Mesenchymal stem cell (in vitro differentiated cells and primary cell): ENCODE measurements at regions not wholly inside any gene's neighbourhood (a gene's known extent, or its start where the extent isn't known, plus 50 kb on each side); places are given as distances from the start of the nearest gene placed in this dataset.

Source experiments
- DNase-seq: peaks from one replicate; pipeline ENCODE4 v3.0.0-alpha.2; 2013
- H2AFZ ChIP-seq: one replicate; pipeline ENCODE4 v1.6.1; 2013; ENCODE audit warnings: low read depth, mild to moderate bottlenecking, control low read depth, inconsistent platforms, low read length, moderate library complexity
- H2AK5ac ChIP-seq: 2 replicates; pipeline ENCODE4 v1.6.1; 2013; ENCODE audit warnings: low read length, moderate library complexity, mild to moderate bottlenecking, inconsistent platforms; ENCODE audit not compliant: severe bottlenecking
- H2BK120ac ChIP-seq: one replicate; pipeline ENCODE4 v1.6.1; 2013; ENCODE audit warnings: low read depth, mild to moderate bottlenecking, inconsistent platforms, low read length, moderate library complexity
- H2BK12ac ChIP-seq, 2 experiments: one replicate each; pipeline ENCODE4 v1.6.1; 2013; ENCODE audit warnings: inconsistent platforms in 2 of 2, low read length in 2 of 2, mild to moderate bottlenecking in 2 of 2, moderate library complexity in 2 of 2, control low read depth in 1 of 2
- H2BK15ac ChIP-seq: one replicate; pipeline ENCODE4 v1.6.1; 2013; ENCODE audit warnings: mild to moderate bottlenecking, low read depth, inconsistent platforms; ENCODE audit not compliant: poor library complexity, severe bottlenecking
- H2BK5ac ChIP-seq: 2 replicates; pipeline ENCODE4 v1.6.1; 2013; ENCODE audit warnings: low read depth, mild to moderate bottlenecking, low read length, control low read depth, inconsistent platforms; ENCODE audit not compliant: poor library complexity, severe bottlenecking
- H3K14ac ChIP-seq, 2 experiments: one replicate each; pipeline ENCODE4 v1.6.1; 2013; ENCODE audit warnings: inconsistent platforms in 2 of 2, low read length in 2 of 2, control low read depth in 1 of 2, mild to moderate bottlenecking in 1 of 2, moderate library complexity in 1 of 2
- H3K18ac ChIP-seq, 2 experiments: one replicate each; pipeline ENCODE4 v1.6.1; 2013; ENCODE audit warnings: inconsistent platforms in 2 of 2, low read length in 2 of 2, control low read depth in 1 of 2, low read depth in 1 of 2, mild to moderate bottlenecking in 1 of 2
- H3K23ac ChIP-seq, 2 experiments: one replicate each; pipeline ENCODE4 v1.6.1; 2013; ENCODE audit warnings: inconsistent platforms in 2 of 2, low read length in 2 of 2, mild to moderate bottlenecking in 2 of 2, moderate library complexity in 2 of 2, control low read depth in 1 of 2
- H3K27ac ChIP-seq: 2 replicates; pipeline ENCODE4 v1.5.1; 2013; ENCODE audit warnings: mild to moderate bottlenecking, moderate library complexity, low read length, control low read depth, inconsistent platforms; ENCODE audit not compliant: poor library complexity, severe bottlenecking
- H3K27me3 ChIP-seq, 2 experiments: 2 replicates each; pipeline versions ENCODE4 v1.6.1 to v1.7.0; 2013; ENCODE audit warnings: low read length in 2 of 2, mild to moderate bottlenecking in 2 of 2, moderate library complexity in 2 of 2, control low read depth in 1 of 2, inconsistent platforms in 1 of 2; ENCODE audit not compliant: control insufficient read depth in 1 of 2, insufficient read depth in 1 of 2
- H3K36me3 ChIP-seq, 2 experiments: 2 replicates each; pipeline versions ENCODE4 v1.6.1 to v1.7.0; 2013; ENCODE audit warnings: low read length in 2 of 2, control low read depth in 1 of 2, inconsistent platforms in 1 of 2, low read depth in 1 of 2, mild to moderate bottlenecking in 1 of 2; ENCODE audit not compliant: insufficient read depth in 2 of 2, control insufficient read depth in 1 of 2
- H3K4ac ChIP-seq, 2 experiments: one replicate each; pipeline ENCODE4 v1.6.1; 2013; ENCODE audit warnings: inconsistent platforms in 2 of 2, low read length in 2 of 2, mild to moderate bottlenecking in 2 of 2, moderate library complexity in 2 of 2, control low read depth in 1 of 2, low read depth in 1 of 2
- H3K4me1 ChIP-seq: 2 replicates; pipeline ENCODE4 v1.6.1; 2013; ENCODE audit warnings: low read depth, low read length, control low read depth; ENCODE audit not compliant: control insufficient read depth, insufficient read depth
- H3K4me2 ChIP-seq: 2 replicates; pipeline ENCODE4 v1.6.1; 2013; ENCODE audit warnings: low read length, mild to moderate bottlenecking, inconsistent platforms; ENCODE audit not compliant: poor library complexity, severe bottlenecking
- H3K4me3 ChIP-seq, 2 experiments: 2 replicates each; pipeline versions ENCODE4 v1.5.1 to v1.7.0; 2013; ENCODE audit warnings: low read length in 2 of 2, mild to moderate bottlenecking in 2 of 2, control low read depth in 1 of 2, low read depth in 1 of 2; ENCODE audit not compliant: insufficient read depth in 1 of 2
- H3K79me1 ChIP-seq: replicated peaks from 2 replicates; pipeline ENCODE4 v1.6.1; 2013; ENCODE audit warnings: mild to moderate bottlenecking, control low read depth, low read length, inconsistent platforms; ENCODE audit not compliant: poor library complexity, severe bottlenecking
- H3K9ac ChIP-seq: 2 replicates; pipeline ENCODE4 v1.7.0; 2013; ENCODE audit warnings: mild to moderate bottlenecking, low read length, moderate library complexity
- H3K9me3 ChIP-seq: 2 replicates; pipeline ENCODE4 v1.7.0; 2013; ENCODE audit warnings: mild to moderate bottlenecking, low read length; ENCODE audit not compliant: control insufficient read depth
- H4K8ac ChIP-seq: one replicate; pipeline ENCODE4 v1.6.1; 2013; ENCODE audit warnings: inconsistent platforms, mild to moderate bottlenecking, low read length, moderate library complexity
- H4K91ac ChIP-seq: one replicate; pipeline ENCODE4 v1.6.1; 2013; ENCODE audit warnings: mild to moderate bottlenecking, low read length, inconsistent platforms
- WGBS: methylation state at CpG from one replicate; pipeline ENCODE4 v1.1.7; 2013; ENCODE audit warnings: mixed read lengths; 5-methylcytosine and 5-hydroxymethylcytosine counted together

DNA sequence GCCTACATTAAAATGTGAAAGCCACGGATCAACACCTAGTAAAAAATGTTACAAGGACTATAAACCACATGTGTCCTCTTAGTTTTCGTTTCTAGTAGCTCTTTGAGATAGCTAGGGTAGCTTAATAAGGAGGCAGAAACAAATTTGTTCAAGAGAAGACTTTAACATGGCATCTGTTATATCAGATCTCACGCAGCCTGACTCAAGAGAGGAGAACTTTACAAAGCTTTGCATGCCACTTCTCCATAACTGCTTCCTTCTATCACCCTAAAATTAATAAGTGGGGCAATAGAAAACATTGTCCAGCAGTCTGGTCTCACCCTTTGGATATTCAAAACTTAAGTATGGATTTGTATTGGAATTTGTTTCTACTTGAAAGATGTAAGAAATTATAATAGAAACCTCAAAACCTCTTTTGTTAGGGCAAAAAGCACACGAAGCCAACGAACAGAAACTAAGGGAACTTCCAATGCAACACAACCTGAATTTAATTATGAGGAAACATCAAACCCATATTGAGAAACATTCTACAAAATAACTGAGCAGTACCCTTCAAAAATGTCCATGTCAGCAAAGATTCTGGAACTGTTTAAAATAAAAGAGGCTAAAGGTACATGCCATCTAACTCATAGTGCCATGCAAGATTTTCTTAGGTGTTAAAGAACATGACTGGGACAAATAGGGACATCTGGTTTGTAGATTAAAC, 194.8 kb downstream of the LRIG3 start:
- H2BK15ac ChIP-seq = no peak overlapping the region
- no peak overlapping the region for H2BK120ac ChIP-seq
- H4K8ac ChIP-seq = no peak overlapping the region
- H3K27ac ChIP-seq = no peak overlapping the region
- H3K36me3 ChIP-seq = no peaks in the 10 kb centered on the region
- no peak overlapping the region for H2BK5ac ChIP-seq
- WGBS = 93% methylated on average over 3 of the region's 5 CpGs
- H3K27me3 ChIP-seq = no peaks in the 10 kb centered on the region
- H3K4me1 ChIP-seq = no peaks in the 10 kb centered on the region
- H3K4me2 ChIP-seq = no peak overlapping the region
- H3K18ac ChIP-seq = no peak overlapping the region
- no peaks in the 10 kb centered on the region for H3K9me3 ChIP-seq
- H3K79me1 ChIP-seq = no peaks in the 10 kb centered on the region
- H2BK12ac ChIP-seq = no peak overlapping the region
- H3K9ac ChIP-seq = no peak overlapping the region
- DNase-seq = no peak
- no peak overlapping the region for H3K14ac ChIP-seq
- no peak overlapping the region for H4K91ac ChIP-seq
- no peak overlapping the region for H3K4ac ChIP-seq
- no peak overlapping the region for H2AK5ac ChIP-seq
- H3K23ac ChIP-seq = no peak overlapping the region
- H3K4me3 ChIP-seq = peak overlapping the region in 1 of 2 experiments; percentile 23
- no peak overlapping the region for H2AFZ ChIP-seq

DNA sequence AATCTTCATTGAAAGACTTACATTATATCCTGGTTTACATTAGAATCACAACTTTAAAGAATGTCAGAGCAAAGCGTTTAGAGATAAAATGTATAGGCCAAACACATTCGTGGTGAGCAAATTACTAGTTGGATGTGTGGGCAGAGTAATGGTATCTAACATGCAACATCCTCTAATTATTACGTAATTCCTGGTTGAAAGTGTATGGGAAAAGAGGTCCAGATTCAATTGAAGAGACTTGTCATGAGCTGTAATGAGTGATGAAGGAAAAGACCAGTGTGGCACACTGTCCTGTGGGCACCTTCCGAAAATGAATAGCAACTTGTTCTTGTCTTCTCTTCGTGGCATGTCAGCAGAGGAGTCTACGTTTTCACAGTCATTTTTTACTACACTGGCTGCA, 192.8 kb downstream of the LRIG3 start:
- Histone ChIP-seq H3K9ac (no peak overlapping the region), H3K9me3 (no peaks in the 10 kb centered on the region), H4K91ac (no peak overlapping the region), H2BK5ac (no peak overlapping the region), H3K27ac (no peak overlapping the region), H3K23ac (no peak overlapping the region), H3K27me3 (no peaks in the 10 kb centered on the region), H2BK12ac (peak overlapping the region in 1 of 2 experiments; percentile 84), H3K4ac (no peak overlapping the region), H3K4me3 (no peak overlapping the region), H2BK15ac (no peak overlapping the region), H3K79me1 (no peaks in the 10 kb centered on the region), H3K36me3 (no peaks in the 10 kb centered on the region), H2AFZ (no peak overlapping the region), H3K14ac (no peak overlapping the region), H3K4me1 (no peaks in the 10 kb centered on the region), H2AK5ac (no peak overlapping the region), H4K8ac (no peak overlapping the region), H3K18ac (no peak overlapping the region), H3K4me2 (no peak overlapping the region), H2BK120ac (no peak overlapping the region)
- WGBS = 76% methylated on average over 6 of the region's 6 CpGs
- peak; percentile 36 for DNase-seq

DNA sequence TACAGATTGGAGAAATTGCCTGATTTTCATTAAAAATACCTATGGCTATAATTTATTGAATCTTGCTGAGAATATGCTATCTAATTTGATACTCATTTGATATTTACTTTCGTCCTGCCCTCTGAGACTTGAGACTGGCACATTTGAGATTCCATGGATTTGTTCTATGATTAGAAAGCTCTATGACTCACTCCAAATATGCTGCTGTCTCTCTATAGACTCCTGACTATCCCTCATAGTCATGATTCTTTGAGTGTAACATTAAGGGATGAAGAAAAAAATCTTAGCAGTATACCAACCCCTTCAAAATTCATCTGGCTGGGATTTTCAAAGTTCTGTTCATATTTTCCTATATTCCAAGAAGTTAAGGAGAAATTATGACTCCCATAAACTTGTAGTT, 191.9 kb downstream of the LRIG3 start:
- WGBS = 60% methylated on average over 1 of the region's 1 CpG
- Histone ChIP-seq H3K18ac (no peak overlapping the region), H3K4me2 (no peak overlapping the region)

DNA sequence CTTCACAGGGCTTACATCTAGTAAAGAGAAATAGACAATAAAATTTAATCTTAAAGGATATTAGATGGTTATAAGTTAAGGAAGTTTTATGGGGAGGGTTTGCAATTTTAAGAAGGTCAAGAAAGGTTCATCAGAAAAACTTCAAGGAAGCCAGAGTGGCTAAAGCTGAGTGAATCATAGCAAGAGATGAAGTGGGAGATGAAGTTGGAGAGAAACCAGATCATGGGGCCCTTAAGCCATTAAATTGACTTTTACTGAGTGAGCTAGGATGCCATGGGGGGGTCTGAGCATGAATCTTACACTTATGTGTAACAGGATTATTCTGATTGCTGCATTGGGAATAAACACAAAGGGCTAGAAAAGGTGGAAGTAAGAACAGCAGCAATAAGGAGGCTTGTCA, 189.2 kb downstream of the LRIG3 start:
- H2AK5ac ChIP-seq = no peak overlapping the region
- H3K27me3 ChIP-seq = no peaks in the 10 kb centered on the region
- H3K18ac ChIP-seq = no peak overlapping the region
- H4K91ac ChIP-seq = no peak overlapping the region
- H2BK5ac ChIP-seq = no peak overlapping the region
- H3K9me3 ChIP-seq = no peaks in the 10 kb centered on the region
- no peak overlapping the region for H2BK120ac ChIP-seq
- no peak overlapping the region for H3K27ac ChIP-seq
- H3K9ac ChIP-seq = no peak overlapping the region
- H2AFZ ChIP-seq = no peak overlapping the region
- H2BK12ac ChIP-seq = no peak overlapping the region
- H3K36me3 ChIP-seq = no peaks in the 10 kb centered on the region
- no peak overlapping the region for H3K23ac ChIP-seq
- H3K79me1 ChIP-seq = no peaks in the 10 kb centered on the region
- no peak overlapping the region for H3K14ac ChIP-seq
- no peaks in the 10 kb centered on the region for H3K4me1 ChIP-seq
- no peak overlapping the region for H2BK15ac ChIP-seq
- H4K8ac ChIP-seq = no peak overlapping the region
- DNase-seq = no peak
- no peak overlapping the region for H3K4me2 ChIP-seq
- H3K4ac ChIP-seq = no peak overlapping the region
- no peak overlapping the region for H3K4me3 ChIP-seq

More for the DNA sequence above, 191.9 kb downstream of the LRIG3 start:
- H3K14ac ChIP-seq = no peak overlapping the region
- no peaks in the 10 kb centered on the region for H3K79me1 ChIP-seq
- no peaks in the 10 kb centered on the region for H3K9me3 ChIP-seq
- H4K91ac ChIP-seq = no peak overlapping the region
- no peak overlapping the region for H4K8ac ChIP-seq
- H2AK5ac ChIP-seq = no peak overlapping the region
- no peak overlapping the region for H3K9ac ChIP-seq
- no peak overlapping the region for H2BK12ac ChIP-seq
- no peak overlapping the region for H2BK15ac ChIP-seq
- H3K36me3 ChIP-seq = no peaks in the 10 kb centered on the region
- H2AFZ ChIP-seq = no peak overlapping the region
- no peak overlapping the region for H3K23ac ChIP-seq
- H3K4me3 ChIP-seq = no peak overlapping the region
- no peak overlapping the region for H2BK5ac ChIP-seq
- DNase-seq = peak; percentile 32
- no peaks in the 10 kb centered on the region for H3K27me3 ChIP-seq
- H2BK120ac ChIP-seq = no peak overlapping the region
- no peak overlapping the region for H3K4ac ChIP-seq
- H3K4me1 ChIP-seq = no peaks in the 10 kb centered on the region
- H3K27ac ChIP-seq = no peak overlapping the region
